HG03565 (cell line): ENCODE measurements at regions not wholly inside any gene's neighbourhood (a gene's known extent, or its start where the extent isn't known, plus 50 kb on each side); places are given as distances from the start of the nearest gene placed in this dataset.
"Not testable (repeated sequence)": the region's sequence is repeated elsewhere in the genome, so short reads cannot be mapped to it uniquely, and the experiment has no call there.

ENCODE experiments used
- ATAC-seq: cut with Tn5 transposase; IDR thresholded peaks from one replicate; pipeline ENCODE4 v1.9.1; 2021; ENCODE audit warnings: mild to moderate bottlenecking, moderate library complexity; ENCODE audit not compliant: unreplicated experiment

GRCh38 chr2:121146630-121147029, 138.4 kb downstream of the TFCP2L1 start:
- ATAC-seq, result no peak

GRCh38 chr2:121147766-121148165, 137.2 kb downstream of the TFCP2L1 start:
- no peak for ATAC-seq

GRCh38 chr2:121148481-121148880, 136.5 kb downstream of the TFCP2L1 start:
- no peak for ATAC-seq

- no peak for ATAC-seq
These were observed 135.6 kb downstream of the TFCP2L1 start for GRCh38 chr2:121149384-121149783.

- no peak for ATAC-seq
These were observed 134.9 kb downstream of the TFCP2L1 start for GRCh38 chr2:121150126-121150525.

GRCh38 chr2:121150713-121151112, 134.3 kb downstream of the TFCP2L1 start:
- ATAC-seq, result no peak

GRCh38 chr2:121151311-121152109, 133.5 kb downstream of the TFCP2L1 start:
- no peak for ATAC-seq

GRCh38 chr2:121152861-121153260, 132.1 kb downstream of the TFCP2L1 start:
- ATAC-seq, result no peak

- no peak for ATAC-seq
These were observed 131.5 kb downstream of the TFCP2L1 start for GRCh38 chr2:121153516-121153915.

- no peak for ATAC-seq
These were observed 129.4 kb downstream of the TFCP2L1 start for GRCh38 chr2:121155502-121156056.

- ATAC-seq, result not testable (repeated sequence)
These were observed 127.5 kb downstream of the TFCP2L1 start for GRCh38 chr2:121157481-121157880.

- no peak for ATAC-seq
These were observed 125.5 kb downstream of the TFCP2L1 start for GRCh38 chr2:121159291-121160071.

GRCh38 chr2:121160366-121160765, 124.6 kb downstream of the TFCP2L1 start:
- ATAC-seq, result no peak

- ATAC-seq, result no peak
These were observed 123.7 kb downstream of the TFCP2L1 start for GRCh38 chr2:121161272-121161671.

- no peak for ATAC-seq
These were observed 122.1 kb downstream of the TFCP2L1 start for GRCh38 chr2:121162893-121163292.

GRCh38 chr2:121164042-121164441, 121.0 kb downstream of the TFCP2L1 start:
- no peak for ATAC-seq

- ATAC-seq, result no peak
These were observed 119.9 kb downstream of the TFCP2L1 start for GRCh38 chr2:121165038-121165542.
